Osteoblast (primary cell): ENCODE measurements at regions not wholly inside any gene's neighbourhood (a gene's known extent, or its start where the extent isn't known, plus 50 kb on each side); places are given as distances from the start of the nearest gene placed in this dataset.

Source experiments
- DNase-seq: peaks from one replicate; pipeline ENCODE4 v3.0.0; 2011; ENCODE audit warnings: low spot score, mixed read lengths; ENCODE audit not compliant: insufficient read length; ENCODE audit errors: missing footprints
- H2AFZ ChIP-seq: 2 replicates; pipeline ENCODE4 v1.6.0; 2011; ENCODE audit warnings: mild to moderate bottlenecking, low read length
- H3K27ac ChIP-seq: 2 replicates; pipeline ENCODE4 v1.5.1; 2011; ENCODE audit warnings: mild to moderate bottlenecking, low read depth, low read length, moderate library complexity
- H3K27me3 ChIP-seq: 2 replicates; pipeline ENCODE4 v1.6.0; 2012; ENCODE audit warnings: mild to moderate bottlenecking, control low read depth, inconsistent platforms, low read length, moderate library complexity; ENCODE audit not compliant: insufficient read depth
- H3K36me3 ChIP-seq: 2 replicates; pipeline ENCODE4 v1.5.1; 2011; ENCODE audit warnings: mild to moderate bottlenecking, low read length, control low read depth, moderate library complexity; ENCODE audit not compliant: insufficient read depth
- H3K4me1 ChIP-seq: 2 replicates; pipeline ENCODE4 v1.5.1; 2011; ENCODE audit warnings: mild to moderate bottlenecking, low read length, control low read depth, moderate library complexity; ENCODE audit not compliant: insufficient read depth
- H3K4me2 ChIP-seq: 2 replicates; pipeline ENCODE4 v1.6.0; 2011; ENCODE audit warnings: mild to moderate bottlenecking, low read length; ENCODE audit not compliant: insufficient read depth
- H3K4me3 ChIP-seq: fragments of 200-600 bp; sonication (generic); 3 replicates; pipeline ENCODE4 v1.5.1; 2012; ENCODE audit warnings: mild to moderate bottlenecking, low read length, inconsistent platforms; ENCODE audit not compliant: insufficient read depth
- H3K79me2 ChIP-seq: 2 replicates; pipeline ENCODE4 v1.6.0; 2012; ENCODE audit warnings: mild to moderate bottlenecking, low read length, control low read depth, inconsistent platforms; ENCODE audit not compliant: insufficient read depth
- H3K9me3 ChIP-seq: 2 replicates; pipeline ENCODE4 v1.5.1; 2011; ENCODE audit warnings: low read depth, low read length, control low read depth
- H4K20me1 ChIP-seq: 2 replicates; pipeline ENCODE4 v1.6.0; 2012; ENCODE audit warnings: mild to moderate bottlenecking, low read length, control low read depth; ENCODE audit not compliant: insufficient read depth
- TF ChIP-seq, protein P1 (sequence below): IDR thresholded peaks from 2 replicates; pipeline ENCODE4 v1.5.1; 2011; ENCODE audit warnings: mild to moderate bottlenecking, low read depth, low read length, moderate library complexity; ENCODE audit errors: extremely low read depth

DNA sequence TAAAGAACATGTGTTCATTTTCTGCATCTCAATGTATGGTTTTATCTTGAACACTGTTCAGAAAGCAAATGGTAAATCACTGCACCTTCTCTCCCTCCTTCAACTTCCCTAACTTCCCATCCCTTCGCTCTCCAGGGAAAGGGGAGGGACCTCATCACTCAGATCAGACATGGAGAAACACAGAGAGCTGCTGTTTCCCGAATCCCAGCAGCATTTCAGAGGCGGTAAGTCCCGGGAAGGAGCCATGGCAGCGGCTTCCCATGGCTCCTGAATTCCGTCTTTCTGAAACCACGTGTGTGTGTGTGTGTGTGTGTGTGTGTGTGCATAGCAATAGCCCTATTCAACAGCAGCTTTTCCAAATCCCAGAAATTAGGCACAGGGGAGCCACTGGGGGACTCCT, 125.4 kb upstream of the TMCC3 start:
- no peak for DNase-seq
- H3K4me3 ChIP-seq = no peak overlapping the region
- H4K20me1 ChIP-seq = no peaks in the 10 kb centered on the region
- H3K27me3 ChIP-seq = peaks cover 79% of the 10 kb centered on the region
- H3K9me3 ChIP-seq = peaks cover 6% of the 10 kb centered on the region
- no peaks in the 10 kb centered on the region for H3K36me3 ChIP-seq
- H2AFZ ChIP-seq = no peak overlapping the region
- no peaks in the 10 kb centered on the region for H3K79me2 ChIP-seq
- H3K4me2 ChIP-seq = no peak overlapping the region
- TF ChIP-seq, protein P1, sequence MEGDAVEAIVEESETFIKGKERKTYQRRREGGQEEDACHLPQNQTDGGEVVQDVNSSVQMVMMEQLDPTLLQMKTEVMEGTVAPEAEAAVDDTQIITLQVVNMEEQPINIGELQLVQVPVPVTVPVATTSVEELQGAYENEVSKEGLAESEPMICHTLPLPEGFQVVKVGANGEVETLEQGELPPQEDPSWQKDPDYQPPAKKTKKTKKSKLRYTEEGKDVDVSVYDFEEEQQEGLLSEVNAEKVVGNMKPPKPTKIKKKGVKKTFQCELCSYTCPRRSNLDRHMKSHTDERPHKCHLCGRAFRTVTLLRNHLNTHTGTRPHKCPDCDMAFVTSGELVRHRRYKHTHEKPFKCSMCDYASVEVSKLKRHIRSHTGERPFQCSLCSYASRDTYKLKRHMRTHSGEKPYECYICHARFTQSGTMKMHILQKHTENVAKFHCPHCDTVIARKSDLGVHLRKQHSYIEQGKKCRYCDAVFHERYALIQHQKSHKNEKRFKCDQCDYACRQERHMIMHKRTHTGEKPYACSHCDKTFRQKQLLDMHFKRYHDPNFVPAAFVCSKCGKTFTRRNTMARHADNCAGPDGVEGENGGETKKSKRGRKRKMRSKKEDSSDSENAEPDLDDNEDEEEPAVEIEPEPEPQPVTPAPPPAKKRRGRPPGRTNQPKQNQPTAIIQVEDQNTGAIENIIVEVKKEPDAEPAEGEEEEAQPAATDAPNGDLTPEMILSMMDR = no peak
- H3K4me1 ChIP-seq = peaks cover 8% of the 10 kb centered on the region
- no peak overlapping the region for H3K27ac ChIP-seq

- H4K20me1 ChIP-seq = no peaks in the 10 kb centered on the region
- H3K4me2 ChIP-seq = no peak overlapping the region
- DNase-seq = no peak
- H3K79me2 ChIP-seq = no peaks in the 10 kb centered on the region
- no peak overlapping the region for H3K4me3 ChIP-seq
- H3K27ac ChIP-seq = no peak overlapping the region
- H3K9me3 ChIP-seq = peaks cover 6% of the 10 kb centered on the region
- peaks cover 97% of the 10 kb centered on the region for H3K27me3 ChIP-seq
- H2AFZ ChIP-seq = no peak overlapping the region
- TF ChIP-seq, protein P1 = no peak
- H3K4me1 ChIP-seq = peaks cover 4% of the 10 kb centered on the region
- no peaks in the 10 kb centered on the region for H3K36me3 ChIP-seq
Measured at GRCh38 chr12:94771741-94772140, 121.4 kb upstream of the TMCC3 start.

DNA sequence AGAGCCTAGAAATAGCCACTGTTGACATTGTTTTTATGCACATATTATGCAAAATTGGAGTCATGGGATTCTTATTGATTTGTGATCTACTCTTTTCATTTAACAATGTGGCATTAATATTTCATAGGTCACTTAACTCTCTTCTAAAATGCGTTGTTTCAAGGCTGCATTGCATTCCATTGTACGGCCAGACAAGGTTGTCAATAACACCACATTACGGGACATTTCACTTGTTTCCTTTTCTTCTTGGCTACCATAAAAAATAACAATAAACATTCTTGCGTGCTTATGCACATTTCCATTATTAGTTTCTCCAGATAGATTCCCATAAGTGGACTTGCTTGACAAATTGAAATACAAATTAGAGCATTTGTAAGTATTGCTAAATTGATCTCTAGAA, 120.8 kb upstream of the TMCC3 start:
- peaks cover 96% of the 10 kb centered on the region for H3K27me3 ChIP-seq
- peaks cover 6% of the 10 kb centered on the region for H3K9me3 ChIP-seq
- H3K79me2 ChIP-seq = no peaks in the 10 kb centered on the region
- H3K27ac ChIP-seq = no peak overlapping the region
- no peaks in the 10 kb centered on the region for H4K20me1 ChIP-seq
- TF ChIP-seq, protein P1 = no peak
- no peak overlapping the region for H3K4me2 ChIP-seq
- DNase-seq = no peak
- H3K4me3 ChIP-seq = no peak overlapping the region
- no peaks in the 10 kb centered on the region for H3K36me3 ChIP-seq
- no peak overlapping the region for H2AFZ ChIP-seq
- H3K4me1 ChIP-seq = peaks cover 4% of the 10 kb centered on the region

GRCh38 chr12:94770791-94771190, 120.4 kb upstream of the TMCC3 start:
- no peak overlapping the region for H3K27ac ChIP-seq
- H3K79me2 ChIP-seq = no peaks in the 10 kb centered on the region
- no peak overlapping the region for H3K4me2 ChIP-seq
- H3K4me3 ChIP-seq = no peak overlapping the region
- H3K36me3 ChIP-seq = no peaks in the 10 kb centered on the region
- H4K20me1 ChIP-seq = no peaks in the 10 kb centered on the region
- peaks cover 6% of the 10 kb centered on the region for H3K9me3 ChIP-seq
- H2AFZ ChIP-seq = no peak overlapping the region
- no peak for DNase-seq
- H3K4me1 ChIP-seq = peaks cover 4% of the 10 kb centered on the region
- TF ChIP-seq, protein P1 = no peak
- peaks cover 96% of the 10 kb centered on the region for H3K27me3 ChIP-seq
